IMR-90 (cell line): ENCODE measurements at regions not wholly inside any gene's neighbourhood (a gene's known extent, or its start where the extent isn't known, plus 50 kb on each side); places are given as distances from the start of the nearest gene placed in this dataset.

Source experiments
- ATAC-seq: fragments of 200-7000 bp; cut with Tn5 transposase; 2 replicates; pipeline ENCODE4 v1.9.1; 2020; ENCODE audit warnings: low read depth, mild to moderate bottlenecking, moderate library complexity
- BruUV-seq: library from RNA; stranded (reverse); fragments of 400-500 nt; replicated peaks from 2 replicates; lab custom pipeline; 2021; lab: Mats Ljungman, UMichigan
- CTCF ChIA-PET: fragments of 300-600 bp; formaldehyde crosslinking; extraction: SDS; loops from one replicate; lab custom pipeline; 2021; ENCODE audit warnings: antibody characterized with exemption; lab: Yijun Ruan, JAX
- POLR2A ChIA-PET: fragments of 300-600 bp; sonication (Branson Sonifier 250); formaldehyde crosslinking; loops from one replicate; lab custom pipeline; 2022; ENCODE audit warnings: antibody characterized with exemption; ENCODE audit not compliant: unreplicated experiment; lab: Charles Lee
- DNase-seq: peaks from one replicate; pipeline ENCODE4 v3.0.0; 2013
- H2AFZ ChIP-seq: replicated peaks from 2 replicates; pipeline ENCODE3; 2013; ENCODE audit warnings: low read length, mild to moderate bottlenecking; ENCODE audit not compliant: poor library complexity
- H2AK5ac ChIP-seq: 2 replicates; pipeline ENCODE4 v1.6.1; 2013; ENCODE audit warnings: low read depth, low read length, inconsistent platforms
- H2AK9ac ChIP-seq: replicated peaks from 2 replicates; pipeline ENCODE3; 2013; ENCODE audit warnings: mild to moderate bottlenecking, low read depth, low read length, moderate library complexity; ENCODE audit not compliant: poor library complexity
- H2BK120ac ChIP-seq: 2 replicates; pipeline ENCODE4 v1.6.1; 2013; ENCODE audit warnings: low read depth, low read length, inconsistent platforms
- H2BK15ac ChIP-seq: 3 replicates; pipeline ENCODE4 v1.6.1; 2013; ENCODE audit warnings: low read depth, low read length, inconsistent platforms
- H2BK20ac ChIP-seq: 2 replicates; pipeline ENCODE4 v1.6.1; 2013; ENCODE audit warnings: low read depth, mild to moderate bottlenecking, inconsistent platforms, low read length, moderate library complexity
- H2BK5ac ChIP-seq: 2 replicates; pipeline ENCODE4 v1.6.1; 2013; ENCODE audit warnings: mild to moderate bottlenecking, low read depth, low read length, inconsistent platforms; ENCODE audit not compliant: poor library complexity, severe bottlenecking
- H3K14ac ChIP-seq: replicated peaks from 2 replicates; pipeline ENCODE4 v1.6.1; 2013; ENCODE audit warnings: low read depth, low read length, inconsistent platforms
- H3K18ac ChIP-seq: 2 replicates; pipeline ENCODE4 v1.6.1; 2013; ENCODE audit warnings: low read depth, low read length, control low read depth
- H3K23ac ChIP-seq: 2 replicates; pipeline ENCODE4 v1.6.1; 2013; ENCODE audit warnings: low read depth, low read length, inconsistent platforms
- H3K27ac ChIP-seq: 2 replicates; pipeline ENCODE4 v1.5.1; 2013; ENCODE audit warnings: mild to moderate bottlenecking, control low read depth, low read length; ENCODE audit not compliant: insufficient read depth
- H3K27me3 ChIP-seq: 2 replicates; pipeline ENCODE4 v1.6.1; 2013; ENCODE audit warnings: low read length; ENCODE audit not compliant: control insufficient read depth, insufficient read depth
- H3K36me3 ChIP-seq: 2 replicates; pipeline ENCODE4 v1.6.1; 2013; ENCODE audit warnings: low read length, mixed read lengths; ENCODE audit not compliant: control insufficient read depth, insufficient read depth
- H3K4ac ChIP-seq: 2 replicates; pipeline ENCODE4 v1.6.1; 2013; ENCODE audit warnings: low read depth, low read length, inconsistent platforms
- H3K4me1 ChIP-seq: 2 replicates; pipeline ENCODE4 v1.6.1; 2013; ENCODE audit warnings: low read length, mixed read lengths; ENCODE audit not compliant: control insufficient read depth, insufficient read depth
- H3K4me2 ChIP-seq: 2 replicates; pipeline ENCODE4 v1.6.1; 2013; ENCODE audit warnings: low read depth, mild to moderate bottlenecking, control low read depth, low read length, moderate library complexity
- H3K4me3 ChIP-seq: 2 replicates; pipeline ENCODE4 v1.5.1; 2013; ENCODE audit warnings: low read depth, mild to moderate bottlenecking, control low read depth, low read length, moderate library complexity; ENCODE audit not compliant: insufficient read depth
- H3K56ac ChIP-seq: 2 replicates; pipeline ENCODE4 v1.6.1; 2013; ENCODE audit warnings: low read length, inconsistent platforms; ENCODE audit not compliant: insufficient read depth; ENCODE audit errors: extremely low read depth
- H3K79me1 ChIP-seq, 2 experiments: 2 replicates each; pipeline ENCODE4 v1.6.1; 2013; ENCODE audit warnings: low read length in 2 of 2, inconsistent platforms in 1 of 2, low read depth in 1 of 2
- H3K9ac ChIP-seq: 2 replicates; pipeline ENCODE4 v1.6.1; 2013; ENCODE audit warnings: low read depth, low read length, control low read depth
- H3K9me1 ChIP-seq: 2 replicates; pipeline ENCODE4 v1.6.1; 2013; ENCODE audit warnings: low read length, inconsistent platforms; ENCODE audit not compliant: insufficient read depth
- H3K9me3 ChIP-seq: 2 replicates; pipeline ENCODE4 v1.6.1; 2013; ENCODE audit warnings: low read length; ENCODE audit not compliant: control insufficient read depth, insufficient read depth
- H4K20me1 ChIP-seq: 2 replicates; pipeline ENCODE4 v1.6.1; 2013; ENCODE audit warnings: low read length, inconsistent platforms; ENCODE audit not compliant: insufficient read depth
- H4K5ac ChIP-seq: 2 replicates; pipeline ENCODE4 v1.6.1; 2013; ENCODE audit warnings: mild to moderate bottlenecking, low read depth, low read length, control low read depth
- H4K8ac ChIP-seq, 2 experiments: 2 replicates each; pipeline ENCODE4 v1.6.1; 2013; ENCODE audit warnings: low read depth in 2 of 2, low read length in 2 of 2, control low read depth in 1 of 2, inconsistent platforms in 1 of 2
- H4K91ac ChIP-seq: 2 replicates; pipeline ENCODE4 v1.6.1; 2013; ENCODE audit warnings: low read depth, low read length, inconsistent platforms; ENCODE audit not compliant: insufficient read depth
- CEBPB ChIP-seq: IDR thresholded peaks from 2 replicates; pipeline ENCODE4 v1.6.1; 2012; ENCODE audit warnings: low read depth, low read length, improper control_type of control experiment
- CHD1 ChIP-seq: IDR thresholded peaks from 2 replicates; pipeline ENCODE4 v1.6.1; 2012; ENCODE audit warnings: low read depth, low read length, improper control_type of control experiment
- MAZ ChIP-seq: IDR thresholded peaks from 2 replicates; pipeline ENCODE4 v1.6.1; 2012; ENCODE audit warnings: low read depth, mild to moderate bottlenecking, low read length, improper control_type of control experiment, moderate library complexity, borderline replicate concordance
- POLR2A ChIP-seq: IDR thresholded peaks from 2 replicates; pipeline ENCODE4 v1.6.1; 2012; ENCODE audit warnings: mild to moderate bottlenecking, low read depth, low read length
- RFX5 ChIP-seq: IDR thresholded peaks from 2 replicates; pipeline ENCODE4 v1.8.0; 2012; ENCODE audit warnings: low read depth, mild to moderate bottlenecking, low read length, moderate library complexity
- WGBS, 2 experiments: methylation state at CpG; one replicate each; pipeline versions ENCODE4 v1.1.5 to v1.1.7; 2013; ENCODE audit warnings: missing lambda C conversion rate in 2 of 2; ENCODE audit not compliant: insufficient read length in 1 of 2; ENCODE audit errors: extremely low coverage in 2 of 2; 5-methylcytosine and 5-hydroxymethylcytosine counted together
- dilution Hi-C: fragments of 300-500 bp; cut with HindIII; formaldehyde crosslinking; loops from one replicate; pipeline ENCODE4 v1.14.3; 2018; ENCODE audit warnings: low sequenced_read_pairs; ENCODE audit not compliant: unreplicated experiment
- in situ Hi-C: fragments of 300-500 bp; cut with MboI; formaldehyde crosslinking; loops from 3 replicates; pipeline ENCODE4 v1.14.3; 2019; ENCODE audit warnings: low sequenced_read_pairs, inconsistent platforms, mixed read lengths
- intact Hi-C: fragments of 100-400 bp; cut with micrococcal nuclease; formaldehyde crosslinking; loops from 2 replicates; pipeline ENCODE4 v1.10.0; 2022
- TF ChIP-seq, protein P1 (sequence below): fragments of 150-350 bp; IDR thresholded peaks from 2 replicates; pipeline ENCODE4 v1.6.1; 2017; ENCODE audit warnings: mild to moderate bottlenecking, antibody characterized with exemption, low read length, low read depth

- H2BK15ac ChIP-seq = no peak overlapping the region
- DNase-seq = no peak
- no peak for ATAC-seq
- no peaks in the 10 kb centered on the region for H4K20me1 ChIP-seq
- H3K4me1 ChIP-seq = no peaks in the 10 kb centered on the region
- no peak overlapping the region for H2AFZ ChIP-seq
- in situ Hi-C loops = no loop called here
- dilution Hi-C loops = no loop called here
- peaks cover 1% of the 10 kb centered on the region; the same call in 1 of the 2 replicates for H3K27me3 ChIP-seq
- no peak overlapping the region for H2AK9ac ChIP-seq
- no TSS peak for BruUV-seq
- no peak overlapping the region for H3K9ac ChIP-seq
- WGBS, 2 experiments = no CpG with 5 or more reads among the region's 9 CpGs
- no peak overlapping the region for H2BK20ac ChIP-seq
- intact Hi-C loops = loop anchor here (10.0 kb wide), 1 partner anchor 1285 kb away; no protein-coding TSS in a partner anchor
- H3K9me1 ChIP-seq = no peaks in the 10 kb centered on the region
- H4K91ac ChIP-seq = no peak overlapping the region
- CTCF ChIA-PET = no interaction called here
- no peak overlapping the region for H3K4me3 ChIP-seq
- H4K5ac ChIP-seq = no peak overlapping the region
- POLR2A ChIA-PET = no interaction called here
- no peak overlapping the region for H3K23ac ChIP-seq
- H3K18ac ChIP-seq = no peak overlapping the region
- no peak overlapping the region for H3K27ac ChIP-seq
- no peak overlapping the region for H3K56ac ChIP-seq
- TF ChIP-seq CHD1 (no peak), RFX5 (no peak), MAZ (no peak), POLR2A (no peak), CEBPB (no peak)
- TF ChIP-seq, protein P1, sequence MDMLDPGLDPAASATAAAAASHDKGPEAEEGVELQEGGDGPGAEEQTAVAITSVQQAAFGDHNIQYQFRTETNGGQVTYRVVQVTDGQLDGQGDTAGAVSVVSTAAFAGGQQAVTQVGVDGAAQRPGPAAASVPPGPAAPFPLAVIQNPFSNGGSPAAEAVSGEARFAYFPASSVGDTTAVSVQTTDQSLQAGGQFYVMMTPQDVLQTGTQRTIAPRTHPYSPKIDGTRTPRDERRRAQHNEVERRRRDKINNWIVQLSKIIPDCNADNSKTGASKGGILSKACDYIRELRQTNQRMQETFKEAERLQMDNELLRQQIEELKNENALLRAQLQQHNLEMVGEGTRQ = no peak
- H3K4me2 ChIP-seq = no peak overlapping the region
- no peaks in the 10 kb centered on the region for H3K9me3 ChIP-seq
- H3K79me1 ChIP-seq = no peaks in the 10 kb centered on the region
- H3K14ac ChIP-seq = no peak overlapping the region
- no peak overlapping the region for H3K4ac ChIP-seq
- H2AK5ac ChIP-seq = no peak overlapping the region
- H2BK5ac ChIP-seq = no peak overlapping the region
- no peak overlapping the region for H4K8ac ChIP-seq
- no peaks in the 10 kb centered on the region for H3K36me3 ChIP-seq
- no peak overlapping the region for H2BK120ac ChIP-seq
Measured at GRCh38 chr3:118809696-118810498, 224.7 kb downstream of the IGSF11 start.
